ENCODE measurements at regions not wholly inside any gene's neighbourhood (a gene's known extent, or its start where the extent isn't known, plus 50 kb on each side); places are given as distances from the start of the nearest gene placed in this dataset.
"Not testable (repeated sequence)": the region's sequence is repeated elsewhere in the genome, so short reads cannot be mapped to it uniquely, and the experiment has no call there.

GRCh38 chr14:48805315-48805714 lies 780.9 kb downstream of the RPS29 start:
- DNase-seq, result no peak

- no peak for DNase-seq
These were observed 793.7 kb downstream of the RPS29 start for GRCh38 chr14:48792376-48793024.

GRCh38 chr14:48788771-48789170 lies 797.4 kb downstream of the RPS29 start:
- DNase-seq, result no peak

DNA sequence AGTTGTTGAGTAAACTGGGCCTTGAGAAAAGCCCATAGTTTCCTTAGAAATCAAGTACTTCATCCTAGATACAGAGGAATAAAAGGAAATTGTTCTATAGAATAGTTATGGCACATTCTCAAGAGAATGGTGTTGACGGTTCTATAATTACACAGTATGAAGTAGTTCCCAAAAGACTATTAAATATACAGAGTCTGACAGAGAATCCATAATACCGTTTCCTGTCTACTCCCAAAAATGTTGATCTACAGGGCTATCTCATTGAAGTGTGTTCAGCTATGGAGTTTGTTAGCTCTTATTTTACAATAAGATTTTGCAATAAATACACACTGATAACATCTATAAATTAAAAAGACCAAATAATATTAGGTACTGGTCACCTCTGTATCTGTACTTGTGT lies 799.7 kb downstream of the RPS29 start:
- DNase-seq, result no peak

- DNase-seq, result no peak
These were observed 814.5 kb downstream of the RPS29 start for GRCh38 chr14:48771717-48772116.

DNA sequence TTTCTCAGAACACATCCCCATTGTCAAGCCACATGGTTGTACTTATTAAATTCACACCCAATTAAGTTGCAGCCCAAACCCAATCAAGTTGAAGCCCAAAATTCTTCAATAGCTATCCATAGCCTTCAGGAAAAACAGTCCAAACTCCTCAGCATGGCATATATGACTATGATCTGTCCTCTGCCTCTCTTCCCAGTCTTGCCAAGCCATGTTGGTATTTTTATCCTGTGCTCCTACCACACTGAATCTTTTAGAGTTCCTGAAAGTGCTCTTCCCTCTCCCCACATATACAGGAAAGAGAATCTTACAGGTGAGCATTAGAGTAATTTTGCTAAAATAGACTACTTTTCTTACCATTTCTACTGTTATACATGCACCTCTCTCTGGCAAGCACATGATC lies 834.9 kb downstream of the RPS29 start:
- DNase-seq, result no peak

GRCh38 chr14:48748151-48748675 lies 838.0 kb downstream of the RPS29 start:
- DNase-seq, result no peak

GRCh38 chr14:48747561-48748089 lies 838.6 kb downstream of the RPS29 start:
- DNase-seq, result no peak

GRCh38 chr14:48744202-48744601 lies 842.0 kb downstream of the RPS29 start:
- no peak for DNase-seq

- no peak for DNase-seq
These were observed 847.8 kb downstream of the RPS29 start for GRCh38 chr14:48738186-48738925.

GRCh38 chr14:48735607-48736006 lies 850.6 kb downstream of the RPS29 start:
- no peak for DNase-seq

DNA sequence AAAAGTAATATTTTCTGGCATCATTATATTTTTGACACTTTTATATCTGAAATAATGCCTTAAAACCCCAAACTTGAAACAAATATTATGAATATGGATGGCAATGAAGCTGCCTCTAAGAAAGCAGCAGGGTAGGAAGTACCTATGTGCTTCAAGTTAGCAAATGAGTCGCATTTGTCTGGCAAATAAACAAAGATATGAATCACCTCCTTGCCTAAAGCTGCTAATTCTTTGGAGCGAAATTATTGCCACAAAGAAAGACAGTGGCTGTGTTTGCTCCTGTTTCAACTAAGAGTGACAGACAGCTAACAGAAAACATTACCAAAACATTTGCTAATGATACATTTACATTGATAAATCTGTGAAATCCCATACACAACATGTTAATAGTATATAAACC lies 854.9 kb downstream of the RPS29 start:
- no peak for DNase-seq

DNA sequence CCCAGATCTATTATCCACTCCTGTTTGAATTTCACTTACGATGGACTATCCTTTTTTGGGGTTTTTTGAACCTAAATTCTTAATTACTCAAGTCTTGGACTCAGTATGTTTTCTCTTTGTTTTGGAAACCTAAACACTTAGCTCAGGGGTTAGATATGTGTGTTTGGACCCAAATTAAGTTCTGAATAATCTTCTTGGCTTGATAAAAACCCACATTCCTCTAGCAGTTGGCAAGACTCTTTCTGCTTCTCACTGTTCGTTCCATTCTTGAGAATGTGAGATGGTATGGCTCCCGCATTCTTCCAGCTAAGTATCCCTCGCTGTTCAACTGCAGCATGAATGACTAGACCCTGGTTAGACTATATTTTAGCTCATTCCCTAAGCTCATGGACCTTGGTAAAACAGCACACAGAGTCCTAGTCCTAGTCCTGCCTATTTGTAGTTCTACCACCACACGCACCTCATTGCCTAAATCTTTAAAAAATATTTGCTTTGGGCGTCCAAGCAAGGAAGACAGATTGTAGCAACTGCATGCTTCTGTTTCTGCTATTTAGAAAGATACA lies 860.0 kb downstream of the RPS29 start:
- no peak for DNase-seq

DNA sequence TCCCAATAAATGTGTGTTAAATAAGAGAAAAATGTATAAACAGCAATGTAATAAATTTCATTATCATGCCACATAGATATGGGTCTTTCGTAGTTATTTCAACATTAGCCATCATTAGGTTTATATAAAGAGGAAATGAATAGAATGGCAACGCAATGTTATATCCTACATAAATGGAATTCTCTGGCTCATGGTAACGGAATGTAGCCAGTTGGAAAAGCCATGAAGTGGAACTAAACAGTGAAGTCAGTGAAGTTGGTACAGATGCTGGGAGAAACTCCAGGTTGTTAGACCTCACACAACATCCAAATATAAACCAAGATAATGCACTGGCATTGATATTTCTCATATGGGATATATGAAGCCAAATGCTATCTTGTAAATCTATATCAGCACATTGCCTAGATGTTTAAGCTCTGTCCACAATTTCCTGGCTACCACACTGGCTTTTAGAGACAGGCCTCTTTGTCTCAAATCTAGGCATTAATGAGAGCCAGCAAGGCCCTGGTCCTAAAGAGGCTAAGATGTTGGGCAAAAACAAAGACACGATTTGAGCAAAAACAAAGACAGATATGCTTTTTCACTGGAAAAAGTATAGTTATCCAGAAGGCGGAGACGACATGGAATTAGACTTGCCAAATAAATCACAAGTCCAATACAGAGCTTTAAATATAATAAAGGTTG lies 861.0 kb downstream of the RPS29 start:
- DNase-seq, result no peak

- DNase-seq, result no peak
These were observed 862.2 kb downstream of the RPS29 start for GRCh38 chr14:48723841-48724495.

GRCh38 chr14:48714366-48714765 lies 871.8 kb downstream of the RPS29 start:
- no peak for DNase-seq

DNA sequence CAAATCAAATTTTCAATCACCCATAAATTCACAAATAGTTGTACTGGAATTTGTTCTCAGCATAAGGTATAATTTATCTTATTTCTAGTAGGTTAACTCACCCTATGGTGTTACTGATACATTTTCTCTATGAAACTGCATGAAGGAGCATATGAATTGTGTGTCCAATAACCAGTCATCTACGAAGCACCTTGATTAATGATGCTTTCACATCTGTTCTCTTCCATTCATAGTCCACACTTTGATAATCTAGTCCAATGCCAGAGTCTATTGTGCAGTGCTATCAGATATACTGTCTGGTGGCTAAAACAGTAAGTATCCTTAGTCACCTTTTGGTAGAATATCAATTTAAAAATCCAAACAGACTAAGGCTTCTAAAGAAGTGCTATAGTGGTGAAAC lies 876.0 kb downstream of the RPS29 start:
- DNase-seq, result no peak

GRCh38 chr14:48709277-48709785 lies 876.8 kb downstream of the RPS29 start:
- no peak for DNase-seq

GRCh38 chr14:48704639-48705038 lies 881.5 kb downstream of the RPS29 start:
- DNase-seq, result no peak

DNA sequence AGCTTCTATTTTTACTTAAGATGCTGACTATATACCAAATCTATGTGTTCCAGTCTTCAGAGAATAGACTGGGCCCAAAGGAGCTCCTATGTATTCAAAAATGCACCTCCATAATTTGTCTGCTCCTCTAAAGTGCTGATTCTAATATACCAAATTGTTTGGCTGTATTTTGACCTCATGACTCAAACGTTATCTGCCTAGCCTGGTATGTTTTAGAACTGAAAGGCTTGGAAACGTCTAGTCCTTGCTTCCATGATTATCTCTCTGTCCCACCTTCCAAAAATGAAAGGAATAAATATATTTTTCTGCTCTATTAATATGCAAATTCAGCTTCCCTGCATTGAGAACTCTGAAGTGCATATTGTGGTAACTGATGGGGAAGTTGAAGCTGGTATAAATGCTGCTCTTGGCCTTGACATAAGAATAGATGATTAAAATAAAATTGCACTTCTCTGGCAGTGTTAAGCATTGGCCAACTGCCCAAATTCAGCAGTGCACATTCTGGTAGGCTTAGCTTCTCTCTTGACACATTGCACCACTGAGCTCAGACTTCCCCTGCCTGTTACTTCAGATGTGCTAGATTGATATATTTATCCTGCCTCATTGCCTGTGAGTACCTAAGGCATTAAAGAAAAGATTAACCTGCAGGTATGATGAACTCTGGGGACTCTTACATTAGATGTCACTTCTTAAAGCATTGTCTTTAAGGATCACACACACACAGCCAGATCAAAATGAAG lies 882.3 kb downstream of the RPS29 start:
- no peak for DNase-seq

DNA sequence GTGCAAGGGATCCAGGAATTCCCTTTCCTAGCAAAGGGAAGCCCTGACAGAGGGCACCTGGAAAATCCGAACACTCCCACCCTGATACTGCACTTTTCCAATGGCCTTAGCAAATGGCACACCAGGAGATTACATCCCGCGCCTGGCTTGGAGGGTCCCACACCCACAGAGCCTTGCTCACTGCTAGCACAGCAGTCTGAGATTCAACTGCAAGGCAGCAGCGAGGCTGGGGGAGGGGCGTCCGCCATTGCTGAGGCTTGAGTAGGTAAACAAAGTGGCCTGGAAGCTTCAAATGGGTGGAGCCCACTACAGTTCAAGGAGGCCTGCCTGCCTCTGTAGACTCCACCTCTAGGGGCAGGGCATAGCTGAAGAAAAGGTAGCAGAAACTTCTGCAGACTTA lies 888.8 kb downstream of the RPS29 start:
- DNase-seq, result not testable (repeated sequence)

- no peak for DNase-seq
These were observed 892.4 kb downstream of the RPS29 start for GRCh38 chr14:48693793-48694192.
